NCI-H82 treated with DMSO at 0.1 percent for 48 hours (cell line): ENCODE measurements at regions not wholly inside any gene's neighbourhood (a gene's known extent, or its start where the extent isn't known, plus 50 kb on each side); places are given as distances from the start of the nearest gene placed in this dataset.
"Not testable (repeated sequence)": the region's sequence is repeated elsewhere in the genome, so short reads cannot be mapped to it uniquely, and the experiment has no call there.

Source experiments
- DNase-seq: peaks from one replicate; lab custom pipeline; 2025; ENCODE audit not compliant: unreplicated experiment; lab: John Stamatoyannopoulos, UW

DNA sequence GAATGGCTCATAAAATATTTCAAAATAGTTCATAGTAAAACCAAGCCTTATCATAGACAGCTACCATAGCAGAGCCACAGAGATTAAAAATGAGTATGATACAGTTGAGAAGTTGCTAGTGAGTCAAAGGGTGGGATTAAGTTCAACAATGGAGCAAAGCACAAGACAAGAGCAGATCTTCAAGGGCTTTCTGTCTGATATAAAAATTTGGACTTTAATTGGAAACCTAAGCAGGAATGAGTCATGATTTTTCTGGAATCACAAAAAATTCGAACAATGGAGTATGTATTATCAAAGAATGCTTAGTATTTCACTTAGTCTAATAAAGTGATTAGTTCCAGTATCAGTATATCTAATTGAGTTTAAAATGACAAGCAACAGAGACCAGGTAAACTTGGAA, 487.3 kb upstream of the NETO1 start:
- DNase-seq: no peak

DNA sequence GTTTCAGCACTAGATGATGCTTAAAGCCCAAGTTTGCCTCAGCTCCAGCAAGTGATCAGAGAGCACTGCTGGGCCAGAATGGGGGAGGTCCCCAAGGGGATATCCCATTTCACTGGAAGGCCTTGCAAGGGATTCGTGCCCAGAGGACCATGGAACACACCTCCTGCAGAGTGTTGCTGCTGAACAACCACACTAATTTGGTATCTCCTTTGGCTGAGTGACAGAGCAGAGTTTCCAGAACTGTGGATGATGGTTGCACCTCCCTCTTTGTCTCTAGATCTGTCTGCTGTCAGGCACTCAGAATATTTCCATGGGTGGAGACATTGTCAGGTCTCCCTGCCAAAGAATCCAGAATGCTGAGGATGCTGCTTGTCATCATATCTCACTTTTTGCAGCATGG, 484.8 kb upstream of the NETO1 start:
- DNase-seq: no peak

DNA sequence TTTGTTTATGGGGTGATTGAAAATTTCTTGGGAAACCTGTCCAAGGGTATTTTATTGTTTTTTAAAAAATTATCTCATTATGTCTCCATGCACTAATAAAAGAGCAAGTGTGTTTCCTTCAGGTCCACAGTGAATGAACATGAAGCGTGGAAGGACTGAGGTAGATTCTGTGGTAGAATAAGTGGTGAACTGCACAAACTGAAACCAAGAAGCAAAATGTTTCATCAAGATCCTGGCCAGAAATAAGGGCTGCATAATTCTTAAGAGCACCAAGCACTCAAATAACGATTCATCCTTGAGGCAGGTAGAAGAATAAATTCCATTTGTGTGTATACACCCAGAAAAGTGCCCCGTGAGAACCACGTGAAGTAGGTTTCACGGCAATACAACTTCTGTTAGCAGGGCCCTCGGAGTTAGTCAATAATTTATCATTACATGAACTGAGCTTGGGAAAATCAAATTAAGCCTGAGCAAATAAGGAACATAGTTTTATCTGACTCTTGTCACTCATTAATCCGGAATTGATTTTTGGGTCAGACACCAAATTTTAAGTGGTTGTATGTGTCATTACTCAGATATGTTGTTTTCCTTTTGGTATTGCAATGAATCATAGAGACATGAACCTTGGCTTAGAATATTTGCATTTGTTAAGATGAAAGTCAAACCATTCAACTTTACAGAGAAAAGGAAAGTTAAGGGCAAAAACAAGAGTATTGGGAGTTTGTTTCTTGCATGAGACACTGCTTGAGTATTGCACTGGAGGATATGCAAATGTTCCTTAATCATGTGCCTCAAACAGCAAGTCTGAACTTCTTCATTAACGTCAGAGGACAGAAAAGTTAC, 472.6 kb upstream of the NETO1 start:
- no peak for DNase-seq

DNA sequence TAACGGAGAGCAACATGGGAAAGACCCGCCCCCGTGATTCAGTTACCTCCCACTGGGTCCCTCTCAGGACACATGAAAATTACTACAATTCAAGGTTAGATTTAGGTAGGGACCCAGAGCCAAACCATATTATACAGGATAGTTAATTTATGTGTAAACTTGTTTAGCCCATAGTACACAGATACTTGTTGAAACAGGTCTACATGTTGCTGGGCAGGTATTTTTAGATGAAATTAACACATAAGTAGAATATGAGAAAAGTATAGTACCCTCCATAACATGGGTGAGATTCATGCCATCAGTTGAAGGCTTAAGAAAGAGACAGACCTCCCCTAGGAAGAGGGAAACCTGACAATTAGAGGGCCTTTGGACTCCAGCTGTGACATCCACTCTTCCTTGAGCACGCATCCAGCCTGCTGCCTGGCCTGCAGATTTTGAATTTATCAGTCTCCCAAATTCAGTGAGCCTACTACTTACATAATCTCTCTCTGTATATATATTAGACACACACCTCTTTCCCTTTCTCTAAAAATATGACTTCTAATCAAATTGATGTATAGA, 463.5 kb upstream of the NETO1 start:
- DNase-seq: no peak

DNA sequence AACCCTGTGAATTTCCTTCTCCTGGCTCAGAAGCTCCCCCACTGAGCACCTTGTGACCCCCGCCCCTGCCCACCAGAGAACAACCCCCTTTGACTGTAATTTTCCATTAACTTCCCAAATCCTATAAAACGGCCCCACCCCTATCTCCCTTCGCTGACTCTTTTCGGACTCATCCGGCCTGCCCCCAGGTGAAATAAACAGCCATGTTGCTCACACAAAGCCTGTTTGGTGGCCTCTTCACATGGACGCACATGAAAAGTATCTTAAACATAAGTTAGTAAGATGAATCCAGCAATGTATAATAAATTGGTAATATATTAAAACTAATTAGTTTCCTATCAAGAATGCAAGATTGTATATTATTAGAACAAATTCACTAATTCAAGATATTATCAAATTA, 462.3 kb upstream of the NETO1 start:
- DNase-seq: not testable (repeated sequence)

DNA sequence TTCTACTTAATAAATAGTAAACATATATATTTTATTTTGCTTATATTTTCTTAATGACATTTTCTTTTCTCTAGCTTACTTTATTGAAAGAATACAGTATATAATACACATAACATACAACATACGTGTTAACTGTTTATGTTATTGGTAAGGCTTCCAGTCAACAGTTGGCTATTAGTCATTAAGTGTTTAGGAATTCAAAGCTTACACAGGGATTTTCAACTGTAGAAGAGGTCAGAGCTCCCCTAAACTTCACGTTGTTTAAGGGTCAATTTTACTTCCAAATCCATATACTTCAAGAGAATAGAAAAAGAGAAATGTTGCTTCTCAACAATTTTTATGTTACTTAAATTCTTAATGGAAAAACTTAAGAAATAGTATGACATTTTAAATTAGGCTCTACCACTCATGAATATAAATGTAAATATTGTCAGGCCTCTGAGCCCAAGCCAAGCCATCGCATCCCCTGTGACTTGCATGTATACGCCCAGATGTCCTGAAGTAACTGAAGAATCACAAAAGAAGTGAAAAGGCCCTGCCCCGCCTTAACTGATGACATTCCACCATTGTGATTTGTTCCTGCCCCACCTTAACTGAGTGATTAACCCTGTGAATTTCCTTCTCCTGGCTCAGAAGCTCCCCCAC, 456.5 kb upstream of the NETO1 start:
- not testable (repeated sequence) for DNase-seq

DNA sequence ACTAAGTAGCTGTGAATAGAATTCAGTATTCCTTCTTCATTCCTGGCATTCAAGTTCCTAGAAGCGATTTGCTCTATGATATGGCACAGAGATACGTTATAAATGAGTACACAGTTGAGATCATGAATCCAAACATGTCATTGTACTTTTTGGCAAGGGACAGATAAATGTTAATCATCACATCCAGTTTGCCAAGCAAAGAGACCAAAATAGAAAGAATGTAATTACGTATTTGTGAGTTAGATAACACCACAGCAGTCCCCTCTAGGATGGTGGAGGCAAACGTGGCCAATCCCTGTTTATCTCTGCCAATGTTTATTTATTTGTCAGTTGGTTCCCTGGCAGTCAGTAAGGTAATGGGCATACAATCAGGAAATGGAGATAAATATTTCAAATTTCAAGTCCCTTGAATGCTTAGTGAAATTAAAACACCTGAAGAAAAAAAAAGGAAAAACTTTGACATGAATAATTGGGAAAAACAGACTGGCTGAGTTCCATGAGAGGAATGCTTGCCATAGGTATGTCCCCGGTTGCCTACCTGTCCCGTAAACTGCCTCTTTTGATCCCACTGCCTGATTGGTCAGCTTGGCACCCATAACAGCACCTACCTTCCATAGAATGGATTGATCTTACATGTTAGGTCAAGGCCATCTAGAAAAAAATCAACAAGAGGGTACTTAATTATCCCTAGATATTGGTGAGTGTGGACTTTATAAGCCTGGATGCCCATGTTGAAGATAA, 451.1 kb upstream of the NETO1 start:
- no peak for DNase-seq

DNA sequence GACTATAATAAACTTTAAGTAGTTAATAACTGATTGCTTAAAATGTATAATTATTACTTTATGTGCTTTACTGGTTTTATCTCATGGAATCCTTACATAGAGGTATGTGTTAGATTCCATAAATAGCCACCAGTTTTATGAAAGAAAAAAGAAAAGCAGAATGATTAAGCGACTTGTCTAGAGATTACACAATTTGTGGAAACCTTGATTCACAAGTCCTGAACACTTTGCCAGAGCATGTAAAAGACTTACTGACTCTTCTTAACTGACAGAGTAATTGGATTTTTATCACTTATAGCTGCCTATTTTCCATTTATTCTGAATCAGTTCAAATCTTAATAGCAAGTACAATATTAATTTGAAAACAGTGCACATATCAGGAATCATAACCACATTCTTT, 448.7 kb upstream of the NETO1 start:
- no peak for DNase-seq

DNA sequence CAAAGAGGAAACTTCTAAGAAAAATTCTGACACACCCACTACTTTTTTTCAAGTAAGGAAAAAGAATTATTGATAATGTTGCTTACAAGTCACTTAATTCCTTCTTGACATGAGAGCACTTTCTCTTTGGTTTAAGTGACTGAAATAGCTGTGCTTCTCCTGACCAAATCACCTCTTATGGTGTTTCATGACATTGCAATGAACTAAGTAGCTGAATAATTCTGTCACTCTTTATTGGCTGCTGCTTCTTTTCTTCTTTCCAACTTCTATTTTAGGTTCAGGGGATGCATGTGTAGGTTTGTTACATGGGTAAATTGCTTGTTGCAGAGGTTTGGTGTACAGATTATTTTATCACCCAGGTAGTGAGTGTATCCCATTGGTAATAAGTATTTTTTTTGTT, 447.6 kb upstream of the NETO1 start:
- DNase-seq: no peak

DNA sequence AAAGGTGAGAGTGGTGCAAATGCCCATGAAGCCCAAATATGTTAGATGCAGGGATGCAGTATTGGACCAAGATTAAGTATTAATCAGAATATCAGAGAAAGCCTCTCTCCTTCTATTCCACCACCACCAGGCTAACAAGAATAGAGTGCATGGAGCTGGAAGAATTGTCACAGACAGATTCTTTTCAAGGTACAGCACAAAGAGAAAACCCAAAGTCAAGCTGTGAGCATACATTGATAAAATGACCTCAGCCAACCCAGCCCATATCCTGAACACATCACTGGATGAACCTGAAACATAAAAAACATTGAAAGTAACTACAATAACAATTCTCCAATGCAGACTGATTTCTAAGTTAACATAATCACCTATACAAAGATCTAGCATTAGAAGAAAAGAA, 445.7 kb upstream of the NETO1 start:
- DNase-seq: no peak

DNA sequence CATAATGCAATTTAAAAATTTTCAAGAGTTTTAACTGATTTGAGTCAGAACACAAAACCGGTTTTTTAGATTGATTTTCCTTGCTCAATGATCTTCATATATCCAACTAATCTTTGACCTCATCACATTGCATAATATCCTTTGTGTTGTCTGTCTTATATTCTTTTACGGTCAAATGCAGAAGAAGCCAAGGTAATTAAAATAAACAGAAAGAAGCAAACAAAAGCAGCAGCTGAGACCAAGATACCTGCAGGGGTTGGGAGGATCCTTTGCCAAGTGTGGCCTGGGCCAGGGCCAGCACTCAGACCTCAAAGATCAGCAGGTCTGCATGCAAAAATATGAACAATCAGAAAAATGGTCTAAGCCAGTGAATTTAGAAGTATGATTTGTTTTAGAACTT, 428.9 kb upstream of the NETO1 start:
- no peak for DNase-seq

DNA sequence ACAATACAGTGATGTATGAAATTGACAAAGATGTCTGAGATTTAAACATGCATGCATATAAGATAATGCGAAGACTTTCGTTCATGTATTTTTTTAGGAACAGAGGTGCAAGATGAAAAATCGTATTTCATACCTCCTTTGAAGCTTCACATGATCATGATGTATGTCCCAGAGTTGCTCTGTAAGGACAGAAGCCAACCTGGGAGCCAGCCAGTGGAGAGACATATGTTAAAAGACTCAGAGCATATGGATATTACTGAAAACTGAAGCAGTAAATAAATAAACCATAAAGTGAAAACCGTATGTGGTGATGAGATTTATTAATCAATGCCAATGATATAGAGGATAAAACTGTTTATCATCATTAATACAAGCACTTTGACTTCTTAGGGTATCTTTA, 424.4 kb upstream of the NETO1 start:
- DNase-seq: no peak

DNA sequence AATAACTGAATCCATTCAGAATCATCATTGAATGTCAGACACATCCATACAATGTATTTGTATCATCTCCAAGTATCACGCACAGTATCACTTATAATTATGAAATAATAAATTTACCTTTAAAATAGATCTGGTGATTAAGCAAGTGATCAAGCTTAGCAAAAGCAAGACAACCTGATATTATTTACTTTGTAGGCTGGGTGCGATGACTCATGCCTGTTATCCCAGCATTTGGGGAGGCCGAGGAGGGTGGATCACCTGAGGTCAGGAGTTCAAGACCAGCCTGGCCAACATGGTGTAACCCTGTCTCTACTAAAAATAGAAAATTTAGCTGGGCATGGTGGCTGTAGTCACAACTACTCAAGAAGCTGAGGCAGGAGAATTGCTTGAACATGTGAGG, 421.0 kb upstream of the NETO1 start:
- DNase-seq: no peak

DNA sequence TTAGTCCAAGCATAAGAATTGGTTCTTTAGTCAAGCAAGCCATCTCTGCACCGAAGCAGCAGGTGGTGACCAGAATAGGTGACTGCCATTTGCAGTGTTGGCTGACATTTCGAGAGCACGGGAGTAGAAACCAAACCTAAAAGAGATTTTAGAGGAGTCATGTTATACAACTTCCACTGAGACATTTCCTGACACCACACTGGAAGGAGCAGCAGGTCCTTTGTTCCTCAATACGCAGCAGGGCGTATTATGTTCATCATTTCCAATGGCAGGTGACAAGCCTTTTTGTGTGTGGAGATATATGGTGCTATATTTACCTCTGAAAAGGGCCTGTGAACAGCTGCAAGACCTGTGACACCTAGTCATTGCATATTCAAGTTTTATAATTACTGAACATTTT, 418.8 kb upstream of the NETO1 start:
- no peak for DNase-seq

DNA sequence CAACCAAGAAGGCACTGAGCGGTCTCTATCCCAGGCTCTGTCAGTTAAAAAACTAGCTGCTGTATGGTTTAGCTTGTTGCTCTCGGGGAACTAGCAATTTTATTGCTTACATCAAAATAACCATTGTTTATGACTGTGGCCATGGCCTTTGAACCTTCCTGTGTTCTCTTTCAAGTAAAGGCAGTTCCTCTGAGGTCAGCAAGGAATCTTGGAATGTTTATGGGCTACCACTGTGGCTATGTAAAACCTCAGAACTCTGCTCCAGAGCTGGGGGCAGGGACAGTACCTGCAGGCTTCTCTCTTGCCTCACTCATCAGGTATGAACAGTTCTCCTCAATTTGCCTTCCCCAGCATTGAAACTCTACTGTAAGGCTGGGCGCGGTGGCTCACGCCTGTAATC, 416.0 kb upstream of the NETO1 start:
- DNase-seq: no peak

DNA sequence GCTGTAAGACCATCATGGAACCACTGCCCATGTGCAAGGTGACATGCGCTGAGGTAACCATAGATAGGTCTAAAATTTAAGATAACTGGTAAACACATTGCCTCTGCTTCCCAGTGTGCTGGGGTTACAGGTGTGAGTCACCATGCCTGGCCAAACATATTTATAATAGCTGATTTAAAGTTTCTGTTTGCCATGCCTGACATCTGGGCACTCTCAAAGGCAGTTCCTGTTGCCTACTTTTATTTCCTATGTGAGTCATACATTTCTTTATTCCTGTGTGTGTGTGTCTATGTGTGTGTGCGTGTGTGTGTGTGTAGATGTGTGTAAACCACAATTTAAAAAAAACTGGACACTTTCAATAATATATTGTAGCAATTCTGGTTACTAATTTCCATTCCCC, 415.2 kb upstream of the NETO1 start:
- DNase-seq: no peak

DNA sequence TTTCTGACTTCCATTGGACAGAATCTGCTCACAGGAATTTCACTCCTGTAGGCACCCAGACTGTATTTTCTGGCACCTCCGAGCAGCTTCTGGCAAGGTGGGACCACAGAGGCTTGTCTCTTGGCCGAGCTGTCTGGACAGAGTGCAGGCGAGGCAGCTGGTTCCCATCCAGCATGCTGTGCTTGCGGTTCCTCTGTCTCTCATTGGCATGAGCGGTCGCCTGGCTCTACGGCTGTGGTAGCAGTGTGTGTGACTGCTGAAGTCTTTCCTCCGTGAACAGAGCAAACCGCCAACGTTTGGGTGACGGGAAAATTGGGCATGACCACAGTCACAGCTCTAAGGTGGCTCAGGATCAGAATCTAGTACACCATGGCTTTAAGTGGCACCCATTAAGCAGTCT, 411.7 kb upstream of the NETO1 start:
- no peak for DNase-seq

DNA sequence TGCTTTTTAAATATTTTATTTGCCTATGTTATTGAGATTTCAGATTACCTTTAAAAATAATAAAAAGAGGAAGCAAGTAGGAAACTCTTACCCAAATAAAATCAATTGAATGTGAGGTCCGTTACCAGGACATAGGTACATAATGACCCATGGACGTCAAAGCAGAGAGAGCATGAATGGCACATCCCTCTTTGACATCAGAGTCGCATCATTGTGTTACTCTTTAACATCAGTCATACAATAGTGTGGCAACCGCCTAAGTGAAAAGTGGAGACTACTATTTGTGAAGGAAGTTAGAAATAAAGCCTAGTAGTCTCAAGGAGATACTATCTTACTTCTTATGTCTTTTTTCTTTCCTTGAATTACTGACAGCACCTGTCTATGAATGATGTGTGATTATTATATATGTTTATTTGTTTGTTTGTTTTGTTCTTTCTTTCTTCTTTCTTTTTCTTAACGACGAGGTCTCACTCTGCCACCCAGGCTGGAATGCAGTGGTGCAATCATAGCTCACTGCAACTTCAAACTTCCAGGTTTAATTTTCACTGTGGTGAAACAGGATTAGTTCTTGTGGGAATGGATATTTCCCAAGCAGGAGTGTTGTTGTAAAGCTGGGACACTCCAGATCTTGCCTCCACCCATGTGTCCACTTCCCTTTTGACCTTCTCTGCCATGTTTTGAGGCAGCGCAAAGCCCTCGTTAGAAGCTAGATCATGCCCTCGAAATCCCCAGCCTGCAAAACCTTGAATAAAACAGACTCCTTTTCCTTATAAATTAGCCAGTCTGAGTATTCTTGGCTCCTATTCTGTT, 407.2 kb upstream of the NETO1 start:
- no peak for DNase-seq

DNA sequence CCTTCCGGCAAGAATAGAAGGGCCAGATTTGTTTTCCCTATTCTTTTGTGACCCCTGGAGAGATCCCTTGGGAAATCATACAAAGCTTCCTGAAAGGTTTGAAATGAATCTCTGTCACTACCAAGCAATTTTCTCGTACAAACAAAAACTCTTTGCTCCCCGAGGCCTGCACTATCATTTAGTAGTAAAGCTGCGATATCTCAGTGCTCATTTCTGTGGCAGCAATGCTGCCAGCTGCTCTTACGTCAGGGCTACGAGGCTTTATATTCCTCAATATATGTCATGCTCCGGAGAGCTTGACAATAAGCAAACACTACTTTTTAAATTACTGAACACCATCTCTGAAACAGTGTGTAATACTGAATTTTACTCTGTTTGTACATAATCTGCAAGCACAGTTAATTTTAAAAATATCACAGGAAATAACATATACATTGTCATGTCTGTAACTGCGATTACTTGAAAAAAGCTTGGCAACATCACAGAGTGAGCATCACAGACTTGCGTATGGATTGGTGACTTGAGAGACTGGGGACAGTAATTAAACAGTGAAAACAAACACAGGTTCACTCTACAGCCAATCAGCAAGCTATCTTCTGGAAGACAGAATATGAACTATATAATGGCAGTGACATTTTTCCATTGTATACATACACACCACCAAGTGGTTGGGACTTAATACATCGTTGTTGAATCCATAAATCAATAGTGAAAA, 403.3 kb upstream of the NETO1 start:
- no peak for DNase-seq

DNA sequence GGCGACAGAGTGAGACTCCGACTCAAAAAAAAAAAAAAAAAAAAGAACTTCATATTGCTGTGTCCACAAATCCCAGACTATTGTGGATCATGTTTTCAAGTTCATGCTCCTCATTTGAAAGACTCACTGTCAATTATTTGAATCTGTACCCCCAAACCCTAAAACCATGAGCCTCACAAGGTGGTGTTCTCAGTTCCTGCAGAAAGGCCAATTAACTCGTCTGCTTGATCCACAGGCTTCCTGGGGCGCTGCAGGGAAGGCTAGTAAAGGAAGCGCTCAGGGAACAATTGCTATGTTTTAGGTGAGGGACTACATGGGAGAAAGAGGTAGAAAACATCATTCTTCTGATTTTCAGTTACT, 396.8 kb upstream of the NETO1 start:
- no peak for DNase-seq
